ENCODE measurements at regions not wholly inside any gene's neighbourhood (a gene's known extent, or its start where the extent isn't known, plus 50 kb on each side); places are given as distances from the start of the nearest gene placed in this dataset.

- DNase-seq (ENCODE audit: low read depth): no peak
- H3K4me3 ChIP-seq (ENCODE audit: low read depth, low read length): no peak overlapping the region
- no peak for TF ChIP-seq CTCF (conservative IDR thresholded peaks at IDR 0.05; ENCODE audit: low read depth, low read length)
These were observed 229.0 kb downstream of the TLE3 start for GRCh38 chr15:69868756-69869155.

GRCh38 chr15:69869291-69869690 lies 228.4 kb downstream of the TLE3 start:
- no peak for TF ChIP-seq CTCF (conservative IDR thresholded peaks at IDR 0.05; ENCODE audit: low read depth, low read length)
- no peak for DNase-seq (ENCODE audit: low read depth)
- H3K4me3 ChIP-seq (ENCODE audit: low read depth, low read length): no peak overlapping the region

GRCh38 chr15:69869881-69870505 lies 227.7 kb downstream of the TLE3 start:
- H3K4me3 ChIP-seq (ENCODE audit: low read depth, low read length): no peak overlapping the region
- DNase-seq (ENCODE audit: low read depth): no peak
- no peak for TF ChIP-seq CTCF (conservative IDR thresholded peaks at IDR 0.05; ENCODE audit: low read depth, low read length)

- no peak for DNase-seq (ENCODE audit: low read depth)
- H3K4me3 ChIP-seq (ENCODE audit: low read depth, low read length): no peak overlapping the region
- no peak for TF ChIP-seq CTCF (conservative IDR thresholded peaks at IDR 0.05; ENCODE audit: low read depth, low read length)
These were observed 226.1 kb downstream of the TLE3 start for GRCh38 chr15:69871511-69872134.

- H3K4me3 ChIP-seq (ENCODE audit: low read depth, low read length): no peak overlapping the region
- no peak for TF ChIP-seq CTCF (conservative IDR thresholded peaks at IDR 0.05; ENCODE audit: low read depth, low read length)
- DNase-seq (ENCODE audit: low read depth): no peak
These were observed 223.9 kb downstream of the TLE3 start for GRCh38 chr15:69873807-69874206.

- H3K4me3 ChIP-seq (ENCODE audit: low read depth, low read length): no peak overlapping the region
- TF ChIP-seq CTCF (conservative IDR thresholded peaks at IDR 0.05; ENCODE audit: low read depth, low read length): no peak
- DNase-seq (ENCODE audit: low read depth): no peak
These were observed 223.4 kb downstream of the TLE3 start for GRCh38 chr15:69874321-69874720.

Data from epithelial cell of proximal tubule (primary cell).